ENCODE measurements at regions not wholly inside any gene's neighbourhood (a gene's known extent, or its start where the extent isn't known, plus 50 kb on each side); places are given as distances from the start of the nearest gene placed in this dataset.

DNA sequence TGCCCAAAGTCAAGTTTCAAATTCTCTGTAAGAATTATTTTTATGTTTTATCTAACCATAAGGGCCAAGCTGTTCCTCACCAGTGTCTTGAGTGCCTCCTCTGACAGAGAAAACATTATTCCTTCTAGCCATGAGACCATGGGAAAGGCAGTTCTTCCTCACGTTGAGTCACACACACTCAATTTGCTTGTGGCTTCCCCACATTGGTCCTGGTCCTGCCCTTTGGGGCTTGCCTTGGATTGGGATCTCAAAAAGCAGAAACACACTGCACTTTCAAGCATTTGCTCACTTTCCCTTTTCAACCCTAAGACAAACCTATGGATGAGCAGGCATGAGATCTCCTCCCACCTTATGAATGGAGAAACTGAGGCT, 248.3 kb upstream of the IGFBP3 start:
- DNase-seq (ENCODE audit: low read depth), result no peak
- ChIA-PET CTCF (no interaction called here), POLR2A (no interaction called here)
- Histone ChIP-seq H3K27me3 (ENCODE audit: control insufficient read depth, insufficient read depth, low read length) (no peaks in the 10 kb centered on the region), H3K36me3 (ENCODE audit: control insufficient read depth, insufficient read depth, low read length) (no peaks in the 10 kb centered on the region), H3K4me3 (ENCODE audit: low read depth, low read length) (no peak overlapping the region)
- TF ChIP-seq CTCF (IDR thresholded peaks at IDR 0.05; ENCODE audit: insufficient read depth, low read depth, low read length), result no peak

- H3K4me3 ChIP-seq (ENCODE audit: low read depth, low read length), result no peak overlapping the region
- CTCF ChIA-PET, result no interaction called here
- H3K27me3 ChIP-seq (ENCODE audit: control insufficient read depth, insufficient read depth, low read length), result no peaks in the 10 kb centered on the region
- no peaks in the 10 kb centered on the region for H3K36me3 ChIP-seq (ENCODE audit: control insufficient read depth, insufficient read depth, low read length)
- POLR2A ChIA-PET, result no interaction called here
- no peak for DNase-seq (ENCODE audit: low read depth)
- TF ChIP-seq CTCF (IDR thresholded peaks at IDR 0.05; ENCODE audit: insufficient read depth, low read depth, low read length), result no peak
Observed at GRCh38 chr7:46168671-46169383, 247.8 kb upstream of the IGFBP3 start.

GRCh38 chr7:46168231-46168630, 247.2 kb upstream of the IGFBP3 start:
- TF ChIP-seq CTCF (IDR thresholded peaks at IDR 0.05; ENCODE audit: insufficient read depth, low read depth, low read length), result no peak
- ChIA-PET CTCF (no interaction called here), POLR2A (no interaction called here)
- H3K4me3 ChIP-seq (ENCODE audit: low read depth, low read length), result no peak overlapping the region
- no peak for DNase-seq (ENCODE audit: low read depth)
- no peaks in the 10 kb centered on the region for H3K27me3 ChIP-seq (ENCODE audit: control insufficient read depth, insufficient read depth, low read length)
- no peaks in the 10 kb centered on the region for H3K36me3 ChIP-seq (ENCODE audit: control insufficient read depth, insufficient read depth, low read length)

- Histone ChIP-seq H3K27me3 (ENCODE audit: control insufficient read depth, insufficient read depth, low read length) (no peaks in the 10 kb centered on the region), H3K36me3 (ENCODE audit: control insufficient read depth, insufficient read depth, low read length) (no peaks in the 10 kb centered on the region), H3K4me3 (ENCODE audit: low read depth, low read length) (no peak overlapping the region)
- ChIA-PET POLR2A (no interaction called here), CTCF (no interaction called here)
- DNase-seq (ENCODE audit: low read depth), result no peak
- no peak for TF ChIP-seq CTCF (IDR thresholded peaks at IDR 0.05; ENCODE audit: insufficient read depth, low read depth, low read length)
Observed at GRCh38 chr7:46165276-46165675, 244.2 kb upstream of the IGFBP3 start.

- Histone ChIP-seq H3K36me3 (ENCODE audit: control insufficient read depth, insufficient read depth, low read length) (no peaks in the 10 kb centered on the region), H3K4me3 (ENCODE audit: low read depth, low read length) (no peak overlapping the region), H3K27me3 (ENCODE audit: control insufficient read depth, insufficient read depth, low read length) (no peaks in the 10 kb centered on the region)
- TF ChIP-seq CTCF (IDR thresholded peaks at IDR 0.05; ENCODE audit: insufficient read depth, low read depth, low read length), result no peak
- no peak for DNase-seq (ENCODE audit: low read depth)
- POLR2A ChIA-PET, result interaction anchor here (0.6 kb wide), 1 partner anchor 1254 kb away, joined by 5 read pairs; no protein-coding TSS in a partner anchor
- CTCF ChIA-PET, result no interaction called here
Observed at GRCh38 chr7:46164629-46165028, 243.6 kb upstream of the IGFBP3 start.
